B cell (primary cell): ENCODE measurements at regions not wholly inside any gene's neighbourhood (a gene's known extent, or its start where the extent isn't known, plus 50 kb on each side); places are given as distances from the start of the nearest gene placed in this dataset.

ENCODE experiments used
- ATAC-seq: fragments of 200-7000 bp; cut with Tn5 transposase; one replicate; pipeline ENCODE4 v1.10.0; 2021; ENCODE audit warnings: low read depth, mild to moderate bottlenecking, moderate number of reproducible peaks, moderate library complexity
- CTCF ChIA-PET: fragments of 350-600 bp; sonication (Branson Sonifier 250); formaldehyde crosslinking; loops from one replicate; lab custom pipeline; 2021; ENCODE audit warnings: antibody characterized with exemption, inconsistent platforms; lab: Charles Lee
- POLR2A ChIA-PET: fragments of 350-600 bp; sonication (Branson Sonifier 250); formaldehyde crosslinking; loops from one replicate; lab custom pipeline; 2021; ENCODE audit warnings: antibody characterized with exemption; lab: Charles Lee
- DNase-seq: peaks from one replicate; pipeline ENCODE4 v3.0.0; 2013
- H2AFZ ChIP-seq: 2 replicates; pipeline ENCODE4 v1.6.1; 2012; ENCODE audit warnings: mild to moderate bottlenecking, low read depth, low read length; ENCODE audit not compliant: insufficient read depth, poor library complexity, severe bottlenecking
- H3K27ac ChIP-seq, 2 donors: 1 replicate in 1 of 2; 2 replicates in 1 of 2; pipeline ENCODE4 v1.5.1; 2012 to 2013; ENCODE audit warnings: low read length in 2 of 2, mild to moderate bottlenecking in 2 of 2, moderate library complexity in 1 of 2
- H3K27me3 ChIP-seq, 4 experiments: fragments of 200-600 bp in 1 of 4; sonication (generic) in 1 of 4; replicated peaks in 1 of 4; 1 replicate in 2 of 4; 2 replicates in 2 of 4; pipeline versions ENCODE4 v1.6.1 to v1.7.0; 2013 to 2016; ENCODE audit warnings: low read length in 3 of 4, mild to moderate bottlenecking in 2 of 4, mixed read lengths in 1 of 4, moderate library complexity in 1 of 4; ENCODE audit not compliant: insufficient read depth in 4 of 4, control insufficient read depth in 3 of 4; ENCODE audit errors: control extremely low read depth in 1 of 4
- H3K36me3 ChIP-seq, 2 experiments: replicated peaks in 1 of 2; 1 replicate in 1 of 2; 2 replicates in 1 of 2; pipeline versions ENCODE4 v1.6.1 to v1.7.1; 2013; ENCODE audit warnings: low read length in 1 of 2; ENCODE audit not compliant: insufficient read depth in 2 of 2, control insufficient read depth in 1 of 2; ENCODE audit errors: control extremely low read depth in 1 of 2, extremely low read depth in 1 of 2
- H3K4me1 ChIP-seq, 2 donors: fragments of 200-600 bp in 1 of 2; sonication (generic) in 1 of 2; 1 replicate in 1 of 2; 2 replicates in 1 of 2; pipeline versions ENCODE4 v1.5.1 to v1.6.1; 2013 to 2017; ENCODE audit warnings: low read length in 2 of 2; ENCODE audit not compliant: control insufficient read depth in 2 of 2, insufficient read depth in 2 of 2
- H3K4me2 ChIP-seq: replicated peaks from 2 replicates; pipeline ENCODE3; 2012; ENCODE audit warnings: mild to moderate bottlenecking, low read depth, low read length; ENCODE audit not compliant: poor library complexity, severe bottlenecking
- H3K4me3 ChIP-seq, 5 experiments: fragments of 200-600 bp in 1 of 5; sonication (generic) in 1 of 5; 1 replicate in 3 of 5; 2 replicates in 2 of 5; pipeline versions ENCODE4 v1.5.1 to v1.7.0; 2011 to 2016; ENCODE audit warnings: low read length in 4 of 5, mild to moderate bottlenecking in 4 of 5, low read depth in 2 of 5, control low read depth in 1 of 5, moderate library complexity in 1 of 5; ENCODE audit not compliant: insufficient read depth in 1 of 5; ENCODE audit errors: control extremely low read depth in 1 of 5, extremely low read depth in 1 of 5
- H3K79me2 ChIP-seq: fragments of 200-600 bp; sonication (generic); one replicate; pipeline ENCODE4 v1.6.0; 2016; ENCODE audit warnings: low read length; ENCODE audit not compliant: control insufficient read depth, insufficient read depth
- H3K9ac ChIP-seq: fragments of 200-600 bp; sonication (generic); 2 replicates; pipeline ENCODE4 v1.6.1; 2017; ENCODE audit warnings: mild to moderate bottlenecking, low read length, moderate library complexity
- H3K9me3 ChIP-seq, 3 donors: one replicate each; pipeline versions ENCODE4 v1.6.1 to v1.7.1; 2013; ENCODE audit warnings: low read length in 2 of 3; ENCODE audit not compliant: control insufficient read depth in 2 of 3, insufficient read depth in 1 of 3; ENCODE audit errors: control extremely low read depth in 1 of 3
- H4K20me1 ChIP-seq: 2 replicates; pipeline ENCODE4 v1.6.0; 2012; ENCODE audit warnings: mild to moderate bottlenecking, low read length; ENCODE audit not compliant: insufficient read depth, control insufficient read depth, poor library complexity, severe bottlenecking
- H3K27ac Mint-ChIP-seq: one replicate; pipeline ENCODE4 v1.8.0; 2021; ENCODE audit warnings: mixed read lengths
- H3K27me3 Mint-ChIP-seq: one replicate; pipeline ENCODE4 v1.8.0; 2021; ENCODE audit warnings: mixed read lengths
- H3K4me1 Mint-ChIP-seq: one replicate; pipeline ENCODE4 v1.8.0; 2021; ENCODE audit warnings: mixed read lengths
- H3K4me3 Mint-ChIP-seq: one replicate; pipeline ENCODE4 v1.8.0; 2021; ENCODE audit warnings: mixed read lengths
- H3K9me3 Mint-ChIP-seq: one replicate; pipeline ENCODE4 v1.8.0; 2022; ENCODE audit warnings: mixed read lengths; ENCODE audit not compliant: insufficient read depth
- CTCF ChIP-seq: fragments of 200-600 bp; IDR thresholded peaks from one replicate; pipeline ENCODE4 v1.8.0; 2022; ENCODE audit warnings: antibody characterized with exemption, mild to moderate bottlenecking
- EZH2 ChIP-seq: IDR thresholded peaks from 2 replicates; pipeline ENCODE4 v1.6.1; 2012; ENCODE audit warnings: borderline replicate concordance, low read depth, mild to moderate bottlenecking, moderate library complexity, low read length; ENCODE audit not compliant: insufficient read depth, poor library complexity, severe bottlenecking
- WGBS: methylation state at CpG from one replicate; pipeline ENCODE4 v1.1.5; 2013; ENCODE audit warnings: missing lambda C conversion rate; ENCODE audit not compliant: insufficient coverage; 5-methylcytosine and 5-hydroxymethylcytosine counted together
- intact Hi-C: fragments of 100-400 bp; cut with micrococcal nuclease; formaldehyde crosslinking; loops from one replicate; pipeline ENCODE4 v1.10.0; 2022

GRCh38 chr10:117752103-117752502 is 209.6 kb downstream of the EMX2 start:
- H3K9me3 Mint-ChIP-seq: no peaks in the 10 kb centered on the region
- DNase-seq (no peak), ATAC-seq (no peak)
- H3K79me2 ChIP-seq: no peaks in the 10 kb centered on the region
- no peak overlapping the region for H3K4me3 ChIP-seq
- no peaks in the 10 kb centered on the region for H4K20me1 ChIP-seq
- 81% methylated on average over 3 of the region's 4 CpGs for WGBS
- H3K4me3 Mint-ChIP-seq: no peak overlapping the region
- intact Hi-C loops: no loop called here
- TF ChIP-seq EZH2: no peak
- peaks cover 0 to 4% (median 0%) of the 10 kb centered on the region in 3 donors for H3K9me3 ChIP-seq
- no peak overlapping the region for H3K27ac ChIP-seq
- H3K36me3 ChIP-seq: no peaks in the 10 kb centered on the region
- H3K4me1 Mint-ChIP-seq: no peaks in the 10 kb centered on the region
- no peaks in the 10 kb centered on the region for H3K4me1 ChIP-seq
- H3K27me3 ChIP-seq: peaks cover 0 to 2% (median 0%) of the 10 kb centered on the region in 4 experiments
- ChIA-PET POLR2A (no interaction called here), CTCF (no interaction called here)
- H3K9ac ChIP-seq: no peak overlapping the region
- peaks cover 6% of the 10 kb centered on the region for H3K27me3 Mint-ChIP-seq
- H3K4me2 ChIP-seq: no peak overlapping the region
- H2AFZ ChIP-seq: no peak overlapping the region
- no peak overlapping the region for H3K27ac Mint-ChIP-seq

- H3K79me2 ChIP-seq: no peaks in the 10 kb centered on the region
- POLR2A ChIA-PET: no interaction called here
- Mint-ChIP-seq H3K27me3 (peaks cover 3% of the 10 kb centered on the region), H3K27ac (no peak overlapping the region), H3K4me3 (no peak overlapping the region), H3K4me1 (no peaks in the 10 kb centered on the region), H3K9me3 (no peaks in the 10 kb centered on the region)
- no peak overlapping the region for H3K9ac ChIP-seq
- DNase-seq: no peak
- TF ChIP-seq EZH2: no peak
- no peak for TF ChIP-seq CTCF
- no peaks in the 10 kb centered on the region for H3K36me3 ChIP-seq
- 82% methylated on average over 10 of the region's 15 CpGs for WGBS
- H2AFZ ChIP-seq: no peak overlapping the region
- no peak overlapping the region for H3K4me3 ChIP-seq
- H4K20me1 ChIP-seq: no peaks in the 10 kb centered on the region
- H3K27ac ChIP-seq: no peak overlapping the region
- intact Hi-C loops: no loop called here
- CTCF ChIA-PET: no interaction called here
- H3K27me3 ChIP-seq: peaks cover 0 to 2% (median 0%) of the 10 kb centered on the region in 4 experiments
- no peaks in the 10 kb centered on the region for H3K4me1 ChIP-seq
- H3K4me2 ChIP-seq: no peak overlapping the region
- no peak for ATAC-seq
- H3K9me3 ChIP-seq: no peaks in the 10 kb centered on the region
Measured at GRCh38 chr10:117754770-117755658, 212.5 kb downstream of the EMX2 start.
